ENCODE measurements at regions not wholly inside any gene's neighbourhood (a gene's known extent, or its start where the extent isn't known, plus 50 kb on each side); places are given as distances from the start of the nearest gene placed in this dataset.
A peak's percentile ranks its signal among the peaks of the same experiment; 100 is the strongest.

GRCh38 chr21:41662761-41663160 is 104.1 kb downstream of the RIPK4 start:
- no peaks in the 10 kb centered on the region for H3K27me3 ChIP-seq (replicated peaks; ENCODE audit: control insufficient read depth, insufficient read depth, low read length)
- no peak overlapping the region for H3K4me3 ChIP-seq (ENCODE audit: low read length)
- no peak overlapping the region for H3K9ac ChIP-seq (ENCODE audit: low read length)
- no peak for DNase-seq (ENCODE audit: low read depth)
- H3K36me3 ChIP-seq (ENCODE audit: control insufficient read depth, insufficient read depth, low read length, severe bottlenecking) = no peaks in the 10 kb centered on the region
- no peaks in the 10 kb centered on the region for H3K9me3 ChIP-seq (ENCODE audit: control insufficient read depth, low read length)
- peaks cover 36% of the 10 kb centered on the region for H3K4me1 ChIP-seq (ENCODE audit: control insufficient read depth, insufficient read depth, low read length)

DNA sequence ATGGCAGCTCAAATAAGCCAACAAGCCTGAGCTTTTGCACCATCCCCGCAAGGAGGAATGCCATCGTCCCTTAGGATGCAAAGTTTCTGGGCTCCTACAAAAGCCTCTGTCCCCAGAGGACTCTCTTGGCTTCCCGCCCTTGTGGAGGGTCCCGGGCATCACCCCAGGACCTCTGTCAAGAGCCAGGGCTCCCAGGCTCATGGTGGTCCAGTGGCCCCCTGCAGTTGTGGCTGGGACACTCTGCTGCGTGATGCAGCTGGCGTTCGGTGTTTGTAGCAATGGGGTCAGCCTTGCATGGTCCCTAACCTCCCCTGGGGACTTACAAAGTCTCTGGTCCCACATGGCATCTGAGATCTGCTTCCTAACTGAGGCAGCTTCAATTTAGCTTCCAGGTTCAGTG is 104.7 kb downstream of the RIPK4 start:
- Histone ChIP-seq H3K9ac (ENCODE audit: low read length) (no peak overlapping the region), H3K9me3 (ENCODE audit: control insufficient read depth, low read length) (no peaks in the 10 kb centered on the region), H3K4me1 (ENCODE audit: control insufficient read depth, insufficient read depth, low read length) (peaks cover 36% of the 10 kb centered on the region), H3K27me3 (replicated peaks; ENCODE audit: control insufficient read depth, insufficient read depth, low read length) (no peaks in the 10 kb centered on the region), H3K36me3 (ENCODE audit: control insufficient read depth, insufficient read depth, low read length, severe bottlenecking) (no peaks in the 10 kb centered on the region), H3K4me3 (ENCODE audit: low read length) (no peak overlapping the region)
- no peak for DNase-seq (ENCODE audit: low read depth)

DNA sequence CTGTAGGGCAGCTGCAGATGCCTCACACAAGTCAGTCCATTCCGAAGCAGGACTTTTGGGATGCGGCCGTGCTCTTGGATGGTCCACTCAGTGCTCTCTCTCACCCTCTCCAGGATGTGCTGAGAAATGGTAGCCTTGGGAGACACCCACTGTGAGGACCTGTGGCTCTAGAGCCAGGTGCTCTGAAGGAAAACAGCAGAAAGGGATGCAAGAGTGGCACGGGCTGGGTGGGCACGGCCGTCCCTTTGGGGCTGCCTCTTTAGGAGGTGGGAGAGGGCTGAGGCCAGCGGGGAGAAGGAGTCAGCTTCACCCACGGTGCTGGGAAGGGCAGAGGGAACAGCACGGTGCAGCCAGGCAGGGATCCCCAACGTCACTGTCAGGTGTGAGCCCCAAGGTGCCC is 106.1 kb downstream of the RIPK4 start:
- H3K9me3 ChIP-seq (ENCODE audit: control insufficient read depth, low read length) = no peaks in the 10 kb centered on the region
- no peaks in the 10 kb centered on the region for H3K27me3 ChIP-seq (replicated peaks; ENCODE audit: control insufficient read depth, insufficient read depth, low read length)
- DNase-seq (ENCODE audit: low read depth) = no peak
- no peak overlapping the region for H3K4me3 ChIP-seq (ENCODE audit: low read length)
- no peaks in the 10 kb centered on the region for H3K36me3 ChIP-seq (ENCODE audit: control insufficient read depth, insufficient read depth, low read length, severe bottlenecking)
- no peak overlapping the region for H3K9ac ChIP-seq (ENCODE audit: low read length)
- peaks cover 34% of the 10 kb centered on the region for H3K4me1 ChIP-seq (ENCODE audit: control insufficient read depth, insufficient read depth, low read length)

DNA sequence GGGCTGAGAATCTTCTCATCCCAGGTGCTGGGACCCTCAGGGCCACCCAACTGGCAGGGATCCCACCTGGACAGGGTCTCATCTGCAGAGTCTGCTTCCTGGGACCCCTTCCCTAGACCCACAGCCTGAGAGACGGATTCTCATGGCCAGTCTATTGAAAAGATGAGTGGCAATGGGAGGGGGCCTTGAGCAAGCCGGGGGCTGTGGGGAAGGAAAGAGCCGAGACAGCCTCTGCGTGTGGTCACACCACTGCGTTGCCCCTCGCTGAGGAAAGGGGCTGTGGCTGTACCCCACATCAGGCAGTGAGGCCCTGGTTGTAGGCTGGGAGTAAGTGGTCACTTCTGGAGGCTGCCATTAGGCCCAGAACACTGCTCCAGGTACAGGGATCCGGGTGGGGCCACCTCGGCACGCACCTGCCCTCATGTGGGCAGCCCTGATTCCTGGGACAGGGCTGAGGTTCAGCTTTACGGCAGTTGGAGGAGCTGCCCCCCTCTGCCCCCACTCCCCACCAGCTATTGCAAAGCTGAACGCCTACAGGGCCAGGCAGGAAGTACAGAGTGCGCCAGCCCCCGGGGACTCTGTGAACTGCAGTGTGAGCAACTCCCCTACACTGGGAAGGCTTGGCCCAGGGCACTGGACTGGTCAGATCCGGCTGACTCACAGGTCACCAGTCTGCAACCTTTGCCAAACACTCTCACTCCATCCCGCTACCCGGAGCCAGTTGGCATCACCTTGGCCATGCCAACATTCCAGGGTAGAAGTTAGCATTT is 106.9 kb downstream of the RIPK4 start:
- Histone ChIP-seq H3K4me1 (ENCODE audit: control insufficient read depth, insufficient read depth, low read length) (peaks cover 26% of the 10 kb centered on the region), H3K27me3 (replicated peaks; ENCODE audit: control insufficient read depth, insufficient read depth, low read length) (no peaks in the 10 kb centered on the region), H3K36me3 (ENCODE audit: control insufficient read depth, insufficient read depth, low read length, severe bottlenecking) (no peaks in the 10 kb centered on the region), H3K9ac (ENCODE audit: low read length) (no peak overlapping the region), H3K9me3 (ENCODE audit: control insufficient read depth, low read length) (no peaks in the 10 kb centered on the region), H3K4me3 (ENCODE audit: low read length) (no peak overlapping the region)
- no peak for DNase-seq (ENCODE audit: low read depth)

DNA sequence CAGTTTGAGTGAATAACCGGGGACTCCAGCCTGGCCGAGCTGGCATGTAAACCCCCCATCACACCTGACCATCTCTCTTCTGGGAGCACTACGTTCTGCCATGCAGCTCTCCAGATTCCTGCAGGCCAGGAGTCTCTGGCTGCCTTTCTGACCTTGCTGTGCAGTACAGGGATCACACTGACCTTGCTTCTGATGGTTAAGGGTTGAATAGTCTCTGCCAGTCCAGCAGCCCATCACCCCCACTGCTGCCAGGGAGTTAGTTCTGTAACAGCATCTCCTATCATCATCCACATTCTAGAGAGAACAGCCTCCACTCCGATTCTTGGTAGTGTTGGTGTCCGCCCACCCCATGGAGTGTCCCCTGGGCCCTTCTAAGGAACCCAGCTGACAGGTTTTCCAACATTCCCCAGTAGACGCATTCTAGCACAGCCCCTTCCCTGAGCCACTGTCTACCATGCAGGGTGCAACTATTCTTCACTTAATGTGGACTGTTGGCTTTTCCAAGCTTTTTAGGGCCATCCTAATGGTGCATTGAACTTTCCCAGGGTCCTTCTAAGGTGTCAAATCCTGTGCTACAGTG is 109.8 kb downstream of the RIPK4 start:
- Histone ChIP-seq H3K9me3 (ENCODE audit: control insufficient read depth, low read length) (no peaks in the 10 kb centered on the region), H3K4me3 (ENCODE audit: low read length) (no peak overlapping the region), H3K36me3 (ENCODE audit: control insufficient read depth, insufficient read depth, low read length, severe bottlenecking) (no peaks in the 10 kb centered on the region), H3K4me1 (ENCODE audit: control insufficient read depth, insufficient read depth, low read length) (peaks cover 29% of the 10 kb centered on the region), H3K27me3 (replicated peaks; ENCODE audit: control insufficient read depth, insufficient read depth, low read length) (no peaks in the 10 kb centered on the region), H3K9ac (ENCODE audit: low read length) (no peak overlapping the region)
- no peak for DNase-seq (ENCODE audit: low read depth)

GRCh38 chr21:41655259-41655658 is 111.6 kb downstream of the RIPK4 start:
- Histone ChIP-seq H3K4me3 (ENCODE audit: low read length) (no peak overlapping the region), H3K36me3 (ENCODE audit: control insufficient read depth, insufficient read depth, low read length, severe bottlenecking) (no peaks in the 10 kb centered on the region), H3K27me3 (replicated peaks; ENCODE audit: control insufficient read depth, insufficient read depth, low read length) (no peaks in the 10 kb centered on the region), H3K9ac (ENCODE audit: low read length) (no peak overlapping the region), H3K4me1 (ENCODE audit: control insufficient read depth, insufficient read depth, low read length) (peaks cover 34% of the 10 kb centered on the region), H3K9me3 (ENCODE audit: control insufficient read depth, low read length) (no peaks in the 10 kb centered on the region)
- no peak for DNase-seq (ENCODE audit: low read depth)

- Histone ChIP-seq H3K4me1 (ENCODE audit: control insufficient read depth, insufficient read depth, low read length) (peaks cover 27% of the 10 kb centered on the region), H3K4me3 (ENCODE audit: low read length) (no peak overlapping the region), H3K9me3 (ENCODE audit: control insufficient read depth, low read length) (no peaks in the 10 kb centered on the region), H3K36me3 (ENCODE audit: control insufficient read depth, insufficient read depth, low read length, severe bottlenecking) (no peaks in the 10 kb centered on the region), H3K27me3 (replicated peaks; ENCODE audit: control insufficient read depth, insufficient read depth, low read length) (no peaks in the 10 kb centered on the region), H3K9ac (ENCODE audit: low read length) (no peak overlapping the region)
- peak; percentile 76 for DNase-seq (ENCODE audit: low read depth)
Observed at GRCh38 chr21:41653954-41654491, 112.8 kb downstream of the RIPK4 start.

- no peaks in the 10 kb centered on the region for H3K27me3 ChIP-seq (replicated peaks; ENCODE audit: control insufficient read depth, insufficient read depth, low read length)
- H3K9ac ChIP-seq (ENCODE audit: low read length) = no peak overlapping the region
- H3K4me1 ChIP-seq (ENCODE audit: control insufficient read depth, insufficient read depth, low read length) = peaks cover 33% of the 10 kb centered on the region
- H3K4me3 ChIP-seq (ENCODE audit: low read length) = no peak overlapping the region
- no peaks in the 10 kb centered on the region for H3K9me3 ChIP-seq (ENCODE audit: control insufficient read depth, low read length)
- H3K36me3 ChIP-seq (ENCODE audit: control insufficient read depth, insufficient read depth, low read length, severe bottlenecking) = no peaks in the 10 kb centered on the region
- DNase-seq (ENCODE audit: low read depth) = no peak
Observed at GRCh38 chr21:41653243-41653953, 113.5 kb downstream of the RIPK4 start.

DNA sequence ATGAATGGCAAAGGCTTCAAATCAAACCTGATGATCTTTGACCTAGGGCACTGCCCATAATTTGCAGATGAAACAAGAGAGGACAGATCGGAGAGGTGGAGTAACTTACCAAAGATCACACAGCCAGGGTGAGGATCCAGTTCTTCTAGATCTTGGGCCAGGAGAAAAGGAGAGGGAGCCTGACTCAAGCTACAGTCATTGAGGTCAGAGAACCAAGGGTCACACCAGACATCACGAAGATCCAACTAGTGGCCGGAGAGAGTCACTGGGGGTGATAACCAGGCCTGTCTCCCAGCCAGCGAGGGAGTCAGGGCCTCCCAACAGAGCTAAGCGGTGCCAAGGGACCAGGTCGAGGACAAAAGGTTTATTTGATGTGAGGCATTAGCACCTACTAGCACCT is 115.0 kb downstream of the RIPK4 start:
- Histone ChIP-seq H3K9me3 (ENCODE audit: control insufficient read depth, low read length) (no peaks in the 10 kb centered on the region), H3K36me3 (ENCODE audit: control insufficient read depth, insufficient read depth, low read length, severe bottlenecking) (no peaks in the 10 kb centered on the region), H3K4me1 (ENCODE audit: control insufficient read depth, insufficient read depth, low read length) (peaks cover 38% of the 10 kb centered on the region), H3K9ac (ENCODE audit: low read length) (no peak overlapping the region), H3K27me3 (replicated peaks; ENCODE audit: control insufficient read depth, insufficient read depth, low read length) (no peaks in the 10 kb centered on the region), H3K4me3 (ENCODE audit: low read length) (no peak overlapping the region)
- DNase-seq (ENCODE audit: low read depth) = no peak

DNA sequence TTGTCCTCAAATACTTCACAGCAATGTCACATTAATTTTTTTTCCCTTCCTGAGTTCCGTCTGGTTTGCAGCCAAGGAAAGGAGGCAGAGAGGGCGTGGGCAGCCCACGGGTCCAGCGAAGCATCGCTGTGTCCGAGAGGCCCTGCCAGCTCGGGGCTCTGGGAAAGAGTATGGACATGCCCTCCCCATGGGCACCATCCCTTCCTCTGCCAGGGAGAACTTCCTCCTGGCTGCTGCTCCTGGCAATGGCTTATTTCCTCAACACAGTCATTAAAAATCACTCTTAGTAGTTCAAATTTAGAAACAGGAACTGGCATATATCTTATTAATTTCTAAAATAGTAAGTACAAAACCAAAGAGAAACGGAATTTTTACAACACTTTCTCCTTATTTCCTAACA is 115.4 kb downstream of the RIPK4 start:
- DNase-seq (ENCODE audit: low read depth) = no peak
- no peaks in the 10 kb centered on the region for H3K9me3 ChIP-seq (ENCODE audit: control insufficient read depth, low read length)
- H3K36me3 ChIP-seq (ENCODE audit: control insufficient read depth, insufficient read depth, low read length, severe bottlenecking) = no peaks in the 10 kb centered on the region
- H3K9ac ChIP-seq (ENCODE audit: low read length) = no peak overlapping the region
- H3K4me3 ChIP-seq (ENCODE audit: low read length) = no peak overlapping the region
- H3K27me3 ChIP-seq (replicated peaks; ENCODE audit: control insufficient read depth, insufficient read depth, low read length) = no peaks in the 10 kb centered on the region
- peaks cover 38% of the 10 kb centered on the region for H3K4me1 ChIP-seq (ENCODE audit: control insufficient read depth, insufficient read depth, low read length)

DNA sequence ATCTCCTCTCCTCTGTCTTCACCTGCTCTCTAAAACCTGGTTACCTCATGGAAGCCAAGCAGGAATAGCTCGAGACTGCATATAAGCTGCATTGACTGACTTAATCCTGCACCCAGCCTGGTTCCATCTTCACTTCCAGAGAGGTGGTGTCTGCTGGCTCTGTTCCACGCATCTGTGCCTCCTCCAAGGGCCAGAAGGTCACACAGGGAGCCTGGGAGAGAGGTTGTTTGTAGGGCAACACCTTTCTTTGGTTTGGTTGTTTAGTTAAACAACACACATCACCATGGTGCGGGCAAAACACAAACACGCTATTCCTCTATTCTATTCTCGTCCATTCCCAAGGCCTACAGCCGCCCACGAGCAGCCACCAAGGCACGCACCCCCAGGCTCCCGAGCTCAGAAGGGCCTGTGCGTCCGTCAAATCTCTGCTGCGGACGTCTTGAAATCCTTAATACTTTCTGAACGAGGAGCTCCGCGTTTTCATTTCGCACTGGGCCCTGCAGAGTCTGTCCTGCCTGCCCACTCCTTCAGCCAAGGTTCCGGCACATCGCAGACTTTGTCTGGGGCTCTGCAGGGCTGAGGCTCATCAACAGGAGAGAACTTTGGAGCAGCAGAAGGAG is 116.2 kb downstream of the RIPK4 start:
- H3K4me1 ChIP-seq (ENCODE audit: control insufficient read depth, insufficient read depth, low read length) = peaks cover 38% of the 10 kb centered on the region
- no peak overlapping the region for H3K4me3 ChIP-seq (ENCODE audit: low read length)
- no peak for DNase-seq (ENCODE audit: low read depth)
- no peaks in the 10 kb centered on the region for H3K27me3 ChIP-seq (replicated peaks; ENCODE audit: control insufficient read depth, insufficient read depth, low read length)
- H3K36me3 ChIP-seq (ENCODE audit: control insufficient read depth, insufficient read depth, low read length, severe bottlenecking) = no peaks in the 10 kb centered on the region
- H3K9me3 ChIP-seq (ENCODE audit: control insufficient read depth, low read length) = no peaks in the 10 kb centered on the region
- H3K9ac ChIP-seq (ENCODE audit: low read length) = no peak overlapping the region
